Femur (tissue), 1 donor: ENCODE measurements at regions not wholly inside any gene's neighbourhood (a gene's known extent, or its start where the extent isn't known, plus 50 kb on each side); places are given as distances from the start of the nearest gene placed in this dataset.

ENCODE experiments used
- DNase-seq: peaks from one replicate; pipeline ENCODE4 v3.0.0-alpha.2; 2017

DNA sequence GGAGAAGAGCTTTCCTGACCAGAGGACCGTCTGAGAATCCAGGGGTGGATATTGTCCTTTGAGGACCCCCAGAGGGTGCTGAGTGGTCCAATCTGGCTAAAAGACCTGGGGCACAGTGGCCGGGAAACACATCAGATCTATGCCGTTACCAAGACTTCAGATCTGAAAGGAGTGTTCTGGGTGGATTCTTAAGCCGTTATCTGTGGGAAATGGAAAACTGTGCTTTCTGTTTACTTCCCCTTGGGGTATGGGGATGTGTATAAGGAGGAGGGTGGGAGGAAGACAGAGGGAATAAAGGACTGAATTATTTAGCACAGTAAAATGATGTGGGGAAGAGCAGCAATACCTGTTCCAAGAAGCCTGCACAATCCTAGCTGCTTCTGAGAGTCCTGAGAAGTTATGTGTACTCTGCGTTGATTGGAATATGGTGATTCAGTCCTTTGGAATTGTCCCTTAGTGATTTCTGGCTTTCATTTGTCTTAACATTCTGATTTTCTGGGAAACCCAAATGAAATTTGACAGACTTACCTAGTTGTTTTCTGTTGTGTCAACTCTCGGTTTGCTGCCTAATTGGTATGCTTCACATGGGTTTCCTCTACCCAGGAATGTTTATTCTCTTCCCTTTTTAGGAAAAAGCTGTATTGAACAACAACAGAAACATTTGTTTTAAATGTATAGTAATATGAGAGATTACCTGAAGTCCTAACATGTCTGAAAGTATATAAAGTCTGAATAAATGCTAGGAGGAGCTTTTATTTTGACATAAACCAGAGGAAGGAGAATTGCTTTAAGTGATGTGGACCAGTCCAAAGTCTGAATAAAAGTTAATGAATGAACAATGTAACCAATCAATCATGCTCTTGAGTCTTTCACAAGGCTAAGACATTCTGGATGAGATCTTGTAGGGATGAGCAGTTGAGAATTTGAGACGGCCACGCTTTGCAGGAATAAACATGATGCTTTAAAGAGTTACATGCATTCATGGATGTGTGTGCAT is 427.1 kb upstream of the C2CD4B start:
- no peak for DNase-seq

DNA sequence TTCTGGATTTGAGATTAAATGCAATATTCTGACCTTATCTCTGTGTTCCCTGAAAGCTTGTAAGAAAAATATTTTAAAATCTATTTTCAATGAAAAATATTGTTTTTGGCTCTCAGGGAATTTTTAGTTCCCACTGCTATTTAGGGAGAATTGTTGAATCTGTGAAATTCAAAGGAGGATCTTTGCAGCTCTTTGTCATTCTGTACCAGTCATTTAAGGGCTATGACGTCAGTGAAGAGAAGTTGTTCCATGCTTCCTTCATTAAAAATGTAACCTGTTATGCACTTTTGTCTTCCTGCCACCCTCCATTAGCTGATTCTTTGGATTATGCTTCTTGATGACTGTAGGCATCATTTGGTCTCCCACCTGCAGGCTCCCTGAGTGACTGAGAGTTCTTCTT is 427.8 kb upstream of the C2CD4B start:
- no peak for DNase-seq

GRCh38 chr15:62593681-62594399 is 428.8 kb upstream of the C2CD4B start:
- DNase-seq, result no peak

- DNase-seq, result no peak
These were observed 433.1 kb upstream of the C2CD4B start for GRCh38 chr15:62598217-62598616.

GRCh38 chr15:62599791-62600777 is 435.0 kb upstream of the C2CD4B start:
- no peak for DNase-seq

DNA sequence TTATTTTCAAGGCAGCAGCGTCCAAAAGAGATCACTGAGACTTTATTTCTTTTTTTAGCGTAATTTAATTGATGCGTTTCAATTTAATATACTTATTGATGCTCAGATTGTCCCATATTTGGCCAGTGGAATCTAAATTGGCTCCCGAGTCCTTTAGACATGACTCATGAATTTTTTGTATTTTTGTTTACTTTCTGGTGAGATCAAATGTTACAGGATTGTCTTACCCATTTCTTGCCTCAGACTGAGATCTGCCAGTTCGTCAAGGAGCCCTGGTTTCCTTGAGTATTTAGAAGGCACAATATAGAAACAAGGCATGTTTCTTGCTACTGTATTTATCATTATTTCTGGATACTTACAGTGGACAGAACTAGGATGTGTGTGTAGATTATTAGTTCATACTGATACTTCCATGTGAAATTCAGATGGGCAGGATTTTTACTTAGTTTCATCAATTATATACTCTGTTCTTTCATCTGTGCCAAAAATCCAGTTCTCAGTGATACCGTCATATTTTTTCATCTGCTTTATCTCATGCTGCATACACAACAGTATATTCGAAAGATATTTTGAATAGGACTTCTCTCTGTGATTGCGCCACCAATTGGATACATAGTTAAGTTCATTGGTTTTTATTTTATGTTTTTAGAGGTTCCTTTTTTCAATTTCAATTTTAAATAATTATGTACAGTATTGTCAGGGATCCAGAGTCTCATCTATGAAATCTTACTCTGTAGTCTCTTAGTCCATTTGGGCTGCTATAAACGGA is 436.9 kb upstream of the C2CD4B start:
- DNase-seq, result no peak

DNA sequence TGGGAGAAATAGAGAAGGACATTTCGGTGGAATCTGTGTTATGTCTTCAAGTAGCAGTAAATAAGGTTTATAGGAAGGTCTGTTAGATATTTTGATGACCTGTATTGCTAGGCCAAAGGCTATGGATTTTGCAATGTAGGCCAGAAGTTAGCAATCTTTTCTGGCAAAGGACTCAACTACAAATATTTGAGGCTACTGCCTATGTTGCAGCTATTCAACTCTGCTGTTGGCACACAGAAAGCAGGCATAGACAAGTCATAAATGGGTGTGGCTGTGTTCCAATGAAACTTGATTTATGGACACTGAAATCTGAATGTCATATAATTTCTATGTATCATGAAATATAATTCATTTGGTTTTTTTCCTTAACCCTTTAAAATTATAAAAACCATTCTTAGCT is 438.7 kb upstream of the C2CD4B start:
- no peak for DNase-seq

- no peak for DNase-seq
These were observed 437.3 kb upstream of the TPM1 start for GRCh38 chr15:62605282-62605681.

DNA sequence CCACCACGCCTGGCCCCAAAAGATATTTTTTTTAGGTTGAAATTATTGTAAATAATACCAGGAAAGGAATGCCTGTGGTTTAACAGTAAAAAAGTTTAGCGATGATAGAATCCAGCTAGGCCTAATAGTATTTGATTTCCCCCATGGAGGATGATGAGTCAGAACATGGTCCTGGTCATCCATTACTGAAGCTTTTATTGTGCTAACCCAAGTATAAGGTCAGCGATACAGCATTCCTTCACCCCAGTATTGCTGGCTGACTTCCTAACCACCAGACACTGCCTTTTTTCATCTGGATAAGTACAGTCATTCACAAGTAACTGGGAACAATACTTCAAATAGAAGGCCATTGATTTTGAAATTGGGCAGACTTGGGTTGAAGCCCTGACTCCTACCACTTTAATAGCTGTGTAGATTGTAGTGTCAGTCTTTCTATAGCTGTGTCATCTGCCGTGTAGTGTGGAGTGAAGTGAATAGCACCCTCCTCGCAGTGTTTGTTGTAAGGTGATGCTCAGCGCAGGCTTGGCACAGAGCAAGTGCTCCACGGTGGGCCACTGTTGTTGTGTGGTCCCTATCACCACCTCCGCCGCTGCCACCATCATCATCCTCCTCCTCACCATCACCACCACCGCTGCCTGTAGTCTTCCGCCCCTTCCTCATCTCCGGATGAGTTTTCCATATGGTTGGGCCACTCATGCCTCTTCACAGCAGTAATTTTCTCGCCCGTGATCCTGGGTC is 436.0 kb upstream of the TPM1 start:
- no peak for DNase-seq

- DNase-seq, result no peak
These were observed 435.5 kb upstream of the TPM1 start for GRCh38 chr15:62607114-62607462.

DNA sequence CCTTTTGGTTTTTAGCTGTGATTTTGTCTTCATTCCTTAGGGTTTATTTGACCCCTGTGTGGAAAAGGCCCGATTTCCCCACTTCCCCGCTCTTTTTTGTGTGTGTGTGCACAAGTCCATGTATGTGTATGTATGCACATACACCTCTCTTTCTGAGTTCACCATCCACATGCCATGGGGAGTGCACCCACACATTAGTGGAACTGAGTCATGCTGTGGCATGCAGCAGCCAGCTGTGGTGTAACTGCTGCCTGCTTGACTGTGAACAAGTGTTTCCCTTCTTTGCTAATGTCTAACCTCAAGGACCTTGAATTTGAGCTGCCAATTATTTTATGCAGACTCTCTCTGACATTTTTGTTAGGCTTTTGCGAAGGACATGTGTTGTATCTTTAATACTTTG is 434.9 kb upstream of the TPM1 start:
- no peak for DNase-seq

DNA sequence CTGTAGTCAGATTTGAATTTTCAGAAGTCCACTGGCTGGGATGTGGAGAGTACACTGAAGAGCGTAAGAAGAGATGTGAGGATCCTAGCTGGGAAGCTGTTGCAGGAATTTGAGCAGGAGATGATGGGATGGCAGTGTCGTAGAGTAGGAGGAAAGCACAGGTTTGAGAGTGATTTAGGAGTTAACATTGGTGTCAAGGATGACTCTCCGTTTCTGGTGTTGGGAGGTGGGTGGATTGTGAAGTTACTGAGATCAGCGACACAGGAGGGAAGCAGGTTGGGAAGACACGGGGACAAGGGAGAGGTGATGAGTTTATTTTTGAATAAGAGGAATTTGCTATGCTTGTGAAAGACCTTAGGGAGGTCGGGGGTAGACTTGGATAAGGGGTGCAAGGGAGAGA is 434.2 kb upstream of the TPM1 start:
- DNase-seq, result no peak

GRCh38 chr15:62610265-62610869 is 432.2 kb upstream of the TPM1 start:
- no peak for DNase-seq

DNA sequence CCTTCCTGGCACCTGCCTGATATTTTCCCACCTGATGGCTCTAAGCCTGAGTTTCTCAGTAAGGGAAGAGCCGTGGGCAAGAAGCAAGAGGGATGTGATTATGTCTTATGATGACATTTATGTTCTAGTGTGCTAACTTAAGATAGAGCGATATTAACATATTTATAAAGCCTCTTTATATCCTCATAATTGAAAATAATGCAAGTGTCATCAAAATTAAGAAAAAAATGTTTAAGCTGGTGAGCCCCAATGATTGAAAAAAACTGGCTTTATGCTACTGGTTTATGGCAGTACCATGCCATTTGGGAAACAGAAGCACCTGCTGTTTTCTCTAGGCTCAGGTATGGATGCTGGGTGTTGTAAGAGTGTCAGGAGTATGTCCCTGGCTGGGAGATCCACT is 431.5 kb upstream of the TPM1 start:
- no peak for DNase-seq

DNA sequence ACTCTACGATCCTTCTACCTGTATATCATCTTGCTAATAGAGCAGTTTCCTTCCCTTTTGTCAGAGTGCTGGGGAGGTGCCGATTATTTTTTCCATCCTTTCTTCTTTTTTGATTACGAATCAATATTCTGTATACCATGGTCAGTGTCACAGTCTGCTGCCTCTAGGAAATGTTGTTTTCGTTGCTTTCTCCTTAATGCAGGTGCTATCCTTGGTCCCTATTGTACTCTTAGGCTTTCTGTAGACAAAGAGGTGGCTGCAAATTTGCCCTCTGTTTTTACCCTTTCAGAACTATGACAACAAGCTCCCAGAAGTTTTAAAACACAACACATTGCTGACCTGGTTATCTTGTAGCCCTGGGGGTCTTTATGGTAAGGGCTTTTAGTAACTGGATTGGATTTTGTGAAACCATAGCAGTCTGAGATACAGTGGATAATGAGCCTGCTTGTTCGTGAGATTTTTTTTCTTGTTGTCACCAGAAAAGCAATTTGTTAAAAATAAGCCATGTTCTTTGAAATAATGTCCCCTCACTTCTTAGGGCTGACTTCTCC is 430.3 kb upstream of the TPM1 start:
- no peak for DNase-seq

- no peak for DNase-seq
These were observed 429.8 kb upstream of the TPM1 start for GRCh38 chr15:62612771-62613170.

- no peak for DNase-seq
These were observed 425.8 kb upstream of the TPM1 start for GRCh38 chr15:62616746-62617145.

DNA sequence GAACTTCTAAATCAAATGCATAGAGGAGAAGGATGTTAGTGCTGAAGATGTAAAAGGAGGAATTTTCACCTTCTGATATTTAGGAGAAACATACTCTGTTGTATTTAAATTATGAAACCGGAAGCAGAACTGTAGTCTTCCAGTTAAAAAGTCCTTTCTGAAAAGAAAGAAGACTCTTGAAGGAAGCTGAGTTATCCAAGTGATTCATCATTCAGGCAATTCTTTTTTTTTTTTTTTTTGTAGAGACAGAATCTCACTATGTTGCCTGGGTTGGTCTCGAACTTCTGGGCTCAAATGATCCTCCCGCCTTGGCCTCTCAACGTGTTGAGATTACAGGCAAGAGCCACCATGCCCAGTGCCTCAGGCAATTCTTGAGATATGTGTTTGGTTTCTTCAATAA is 424.8 kb upstream of the TPM1 start:
- no peak for DNase-seq

GRCh38 chr15:62618432-62618831 is 424.1 kb upstream of the TPM1 start:
- DNase-seq, result no peak

DNA sequence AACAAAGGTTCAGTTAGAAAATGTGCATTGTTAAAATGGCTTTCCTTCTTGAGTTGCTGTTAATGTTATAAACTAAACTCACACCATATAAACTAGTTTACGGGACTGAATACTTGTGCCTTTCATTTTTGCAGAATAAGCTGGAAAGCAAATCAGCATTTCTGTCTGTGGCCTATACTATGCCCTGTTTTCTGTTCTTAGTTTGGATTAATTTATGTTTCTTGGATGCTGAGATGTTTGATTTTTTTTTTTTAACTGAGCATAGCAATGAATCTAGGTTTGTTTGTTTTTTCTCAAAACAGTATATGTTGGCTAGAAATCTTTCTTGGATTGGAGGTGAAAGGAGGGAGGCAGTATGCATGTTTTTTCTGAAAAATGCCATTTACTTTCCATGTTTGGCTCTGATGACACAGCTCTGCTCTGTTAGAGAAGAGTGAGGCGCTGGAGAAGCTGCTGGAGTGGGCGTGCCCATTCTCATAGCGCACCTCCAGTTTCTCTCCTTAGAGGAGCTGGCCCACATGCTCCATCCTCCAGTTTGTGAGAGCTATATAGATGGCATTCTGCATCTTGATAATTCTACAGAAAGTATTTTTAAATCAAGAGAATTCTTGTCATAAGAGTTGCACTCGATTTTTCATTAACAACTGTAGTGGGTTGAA is 423.6 kb upstream of the TPM1 start:
- no peak for DNase-seq
